HG02623 (cell line): ENCODE measurements at regions not wholly inside any gene's neighbourhood (a gene's known extent, or its start where the extent isn't known, plus 50 kb on each side); places are given as distances from the start of the nearest gene placed in this dataset.

Source experiments
- ATAC-seq: cut with Tn5 transposase; IDR thresholded peaks from one replicate; pipeline ENCODE4 v1.9.1; 2021; ENCODE audit warnings: moderate library complexity; ENCODE audit not compliant: unreplicated experiment

- no peak for ATAC-seq
These were observed 317.1 kb upstream of the CWC22 start for GRCh38 chr2:180324182-180324581.

DNA sequence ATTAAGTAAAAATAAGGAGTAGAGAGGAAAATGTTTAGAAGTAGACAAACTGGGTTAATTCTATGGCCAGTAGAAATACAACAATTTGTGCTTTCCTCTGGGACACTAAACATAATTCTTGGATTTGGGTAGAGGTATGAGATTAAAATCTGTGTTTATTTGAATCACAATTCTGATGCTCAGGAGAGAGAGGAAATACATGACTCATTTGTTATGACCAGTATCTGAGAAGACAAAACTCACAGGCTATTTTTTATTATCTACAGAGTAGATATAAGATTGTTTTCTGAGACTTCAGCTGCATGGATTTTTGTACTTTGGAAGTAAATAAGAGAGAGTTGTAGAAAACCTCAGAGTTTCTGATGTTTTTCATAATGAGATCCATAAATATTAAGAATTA is 315.7 kb upstream of the CWC22 start:
- no peak for ATAC-seq

DNA sequence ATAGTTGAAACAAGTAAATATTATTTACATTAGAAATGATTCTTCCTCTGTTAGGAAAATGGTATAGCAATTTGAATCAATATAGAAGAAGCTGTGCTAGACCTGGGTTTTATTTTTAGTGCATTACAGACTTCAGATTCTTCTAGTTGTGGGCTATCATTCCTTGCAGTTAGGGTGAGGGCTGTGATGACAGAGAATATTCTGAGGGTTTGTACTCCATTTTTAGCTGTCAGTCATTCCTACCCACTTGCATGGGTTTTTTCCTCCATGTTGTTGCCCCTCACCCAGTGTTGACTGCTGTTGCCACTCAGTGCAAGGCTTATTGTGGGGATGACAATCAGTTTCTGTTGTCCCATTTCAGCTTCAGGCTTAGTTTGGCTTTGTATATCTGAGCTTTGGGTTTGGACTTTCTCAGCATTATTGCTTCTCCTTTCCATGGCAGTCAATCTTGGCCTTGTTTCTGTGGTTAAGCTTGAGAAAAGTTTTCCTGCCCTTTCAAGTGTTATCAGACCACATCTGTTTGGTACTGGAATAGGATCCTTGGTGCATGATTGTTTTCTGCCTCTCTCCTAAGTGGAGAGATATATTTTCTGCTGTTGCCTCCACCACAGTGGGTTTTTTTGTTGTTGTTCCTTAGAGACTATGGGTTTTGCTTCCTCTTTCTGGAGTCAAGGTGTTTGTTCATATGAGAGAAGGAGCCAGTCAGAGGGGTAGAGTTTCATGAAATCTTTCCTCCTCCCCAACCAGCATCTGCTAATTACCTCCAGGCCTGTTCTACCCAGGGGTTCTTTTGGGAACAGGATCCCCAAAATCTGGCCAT is 312.7 kb upstream of the CWC22 start:
- peak; percentile 91 for ATAC-seq

GRCh38 chr2:180314086-180314485 is 307.0 kb upstream of the CWC22 start:
- no peak for ATAC-seq

GRCh38 chr2:180312542-180312941 is 305.4 kb upstream of the CWC22 start:
- no peak for ATAC-seq

DNA sequence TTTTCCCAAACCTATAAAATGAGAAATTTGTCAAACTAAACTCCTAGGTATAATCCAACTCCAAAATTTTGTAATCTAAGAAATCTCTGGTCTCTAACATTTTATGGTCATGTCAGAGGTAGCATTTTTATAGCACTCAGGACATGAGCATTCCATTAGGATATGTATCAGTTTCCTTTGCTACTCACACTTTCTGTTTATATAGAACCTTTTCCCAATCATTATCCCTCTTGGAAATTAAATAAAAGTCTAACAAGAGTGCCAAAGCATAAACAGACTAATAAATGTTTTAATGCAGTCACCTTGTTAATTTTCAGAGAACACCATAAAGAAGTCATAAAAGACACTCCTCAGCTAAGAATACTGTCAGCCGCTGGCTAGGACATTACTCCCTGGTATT is 300.0 kb upstream of the CWC22 start:
- ATAC-seq: no peak

GRCh38 chr2:180306346-180306745 is 299.2 kb upstream of the CWC22 start:
- no peak for ATAC-seq

DNA sequence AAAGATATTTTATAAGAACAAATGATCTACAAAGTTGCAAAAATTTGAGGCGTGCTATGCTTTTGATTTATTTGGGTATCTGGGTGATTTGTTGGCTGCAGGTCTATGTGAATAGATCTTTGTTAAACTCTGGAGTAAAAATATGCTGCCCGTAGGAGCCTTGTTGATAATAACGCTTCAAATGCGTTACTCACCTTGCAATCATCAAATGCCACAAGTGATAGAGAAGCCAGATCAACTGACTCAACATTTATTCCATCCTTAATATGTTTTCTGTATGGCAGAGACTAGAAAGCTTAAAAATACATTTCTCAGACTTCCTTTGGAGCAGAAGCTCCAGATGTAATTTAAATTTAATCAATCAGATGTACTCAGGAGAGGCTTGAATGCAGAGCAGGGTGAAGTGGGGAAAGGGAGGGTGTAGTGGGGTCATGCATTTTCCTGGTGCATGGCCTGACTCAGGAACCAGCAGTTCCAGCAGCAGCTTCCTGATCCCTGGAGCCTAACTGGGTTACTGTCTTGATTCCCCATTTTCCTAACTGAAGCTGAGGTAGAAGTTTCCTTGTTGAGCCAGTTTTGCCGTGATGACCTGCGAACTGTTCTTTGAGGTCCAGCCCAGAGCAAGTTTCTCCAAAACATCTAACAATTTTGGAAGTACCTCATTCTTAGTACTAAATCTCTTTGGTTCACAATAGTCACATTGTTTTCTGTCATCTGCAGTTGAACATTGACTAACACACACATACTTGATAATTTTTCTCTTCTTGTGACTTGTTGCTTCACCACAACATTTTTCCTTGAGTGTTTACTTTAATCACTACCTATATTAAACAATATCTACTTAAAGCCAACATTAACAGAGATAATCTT is 284.7 kb upstream of the CWC22 start:
- no peak for ATAC-seq

- no peak for ATAC-seq
These were observed 284.0 kb upstream of the CWC22 start for GRCh38 chr2:180291060-180291459.

- ATAC-seq: no peak
These were observed 282.5 kb upstream of the CWC22 start for GRCh38 chr2:180289627-180290026.

DNA sequence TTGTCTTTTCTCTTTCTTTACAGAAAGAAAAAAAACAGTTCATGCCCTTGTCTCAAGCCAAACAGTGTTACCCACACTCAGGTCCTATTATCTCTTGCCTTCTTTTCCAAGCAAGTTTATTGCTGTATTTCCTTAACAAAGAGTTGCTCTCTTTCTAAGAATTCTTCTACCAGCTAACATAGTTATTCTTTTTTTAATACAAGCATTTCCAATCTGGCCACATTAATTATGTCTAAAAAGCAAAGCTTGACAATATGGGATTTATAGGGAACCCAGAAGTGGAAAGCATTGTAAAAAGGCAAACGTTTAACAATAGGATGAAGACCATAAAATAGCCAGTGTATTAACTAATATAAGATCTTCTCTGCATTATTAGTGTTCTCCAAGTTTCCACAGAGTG is 272.5 kb upstream of the CWC22 start:
- no peak for ATAC-seq

DNA sequence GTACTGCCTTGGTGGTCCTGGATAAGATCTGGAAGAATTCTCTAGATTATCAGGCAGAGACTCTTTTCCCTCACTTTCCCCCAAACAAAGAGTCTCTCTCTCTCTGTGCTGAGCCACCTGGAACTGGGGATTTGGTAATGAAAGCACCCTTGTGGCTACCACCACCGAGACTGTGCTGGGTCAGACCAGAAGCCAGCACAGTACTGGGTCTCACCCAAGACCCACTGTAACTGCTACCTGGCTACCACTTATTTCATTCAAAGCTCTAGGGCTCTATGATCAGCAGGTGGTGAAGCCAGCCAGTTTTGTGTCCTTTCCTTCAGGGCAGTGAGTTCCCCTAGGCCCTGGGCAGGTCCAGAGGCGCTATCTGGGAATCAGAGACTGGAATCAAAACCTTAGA is 269.6 kb upstream of the CWC22 start:
- ATAC-seq: no peak

DNA sequence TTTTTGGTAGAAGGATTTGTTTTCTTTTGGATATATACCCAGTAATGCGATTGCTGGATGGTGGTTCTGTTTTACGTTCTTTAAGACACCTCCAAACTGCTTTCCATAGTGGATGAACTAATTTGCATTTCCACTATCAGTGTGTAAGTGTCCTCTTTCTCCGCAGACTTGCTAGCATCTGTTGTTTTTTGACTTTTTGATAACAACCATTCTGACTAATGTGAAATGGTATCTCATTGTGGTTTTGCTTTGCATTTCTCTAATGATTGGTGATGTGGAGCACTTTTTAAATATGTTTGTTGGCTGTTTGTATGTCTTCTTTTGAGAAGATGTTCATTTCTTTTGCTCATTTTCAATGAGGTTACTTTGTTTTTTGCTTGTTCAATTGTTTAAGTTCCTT is 260.9 kb upstream of the CWC22 start:
- ATAC-seq: no peak

- no peak for ATAC-seq
These were observed 254.9 kb upstream of the CWC22 start for GRCh38 chr2:180261976-180262375.

DNA sequence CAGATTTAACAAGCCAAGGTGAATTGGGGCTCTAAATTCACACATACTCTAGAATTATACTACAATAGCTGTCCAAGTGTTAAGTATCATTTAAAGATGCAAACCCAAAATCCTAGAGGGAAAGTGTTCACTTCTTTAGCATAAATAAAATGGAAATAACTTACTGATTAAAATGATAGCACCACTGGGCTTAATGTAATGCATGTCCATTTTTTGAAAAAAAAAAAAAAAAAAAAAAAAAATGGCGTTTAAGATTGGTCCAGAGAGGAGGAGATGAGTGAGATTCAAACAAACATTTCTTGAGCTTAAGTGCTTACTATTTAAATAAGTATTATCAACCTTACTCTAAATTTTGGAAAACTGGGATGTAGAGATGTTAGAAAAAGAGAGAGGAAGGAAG is 251.5 kb upstream of the CWC22 start:
- no peak for ATAC-seq

- ATAC-seq: no peak
These were observed 251.0 kb upstream of the CWC22 start for GRCh38 chr2:180258041-180258537.

DNA sequence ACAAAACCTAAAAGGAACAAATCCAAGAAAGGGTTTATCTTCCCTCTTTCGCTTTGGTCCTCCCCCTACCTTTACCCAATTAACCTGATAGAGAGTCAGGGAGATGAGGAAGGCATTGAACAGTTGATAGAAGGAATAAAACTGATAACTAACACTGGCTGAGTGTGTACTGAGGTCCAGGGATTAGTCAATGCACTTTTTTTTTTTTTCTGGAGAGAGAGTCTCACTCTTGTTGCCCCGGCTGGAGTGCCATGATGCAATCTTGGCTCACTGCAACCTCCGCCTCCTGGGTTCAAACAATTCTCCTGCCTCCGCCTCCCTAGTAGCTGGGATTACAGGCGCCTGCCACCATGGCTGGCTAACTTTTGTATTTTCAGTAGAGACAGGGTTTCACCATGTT is 250.2 kb upstream of the CWC22 start:
- no peak for ATAC-seq

GRCh38 chr2:180255981-180256380 is 248.9 kb upstream of the CWC22 start:
- ATAC-seq: no peak

- ATAC-seq: no peak
These were observed 247.8 kb upstream of the CWC22 start for GRCh38 chr2:180254872-180255271.

DNA sequence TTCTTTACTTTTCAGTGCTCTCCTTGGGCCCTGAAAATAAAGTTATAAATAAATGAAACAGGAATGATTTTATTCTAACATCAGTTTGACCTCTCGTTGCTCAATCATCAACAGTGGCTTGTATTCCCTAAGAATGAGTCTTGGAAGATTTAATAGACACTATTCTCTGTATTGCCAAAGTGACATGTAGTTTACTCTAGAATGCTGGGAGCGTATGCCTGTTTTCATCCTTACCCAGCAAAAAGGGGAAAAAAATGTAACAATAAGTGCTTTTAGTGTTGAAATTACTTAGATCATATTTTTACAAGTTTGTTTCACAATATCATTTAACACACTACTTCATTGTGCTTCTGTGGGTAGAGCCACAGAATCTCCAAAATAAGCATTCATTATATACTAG is 240.6 kb upstream of the CWC22 start:
- no peak for ATAC-seq

DNA sequence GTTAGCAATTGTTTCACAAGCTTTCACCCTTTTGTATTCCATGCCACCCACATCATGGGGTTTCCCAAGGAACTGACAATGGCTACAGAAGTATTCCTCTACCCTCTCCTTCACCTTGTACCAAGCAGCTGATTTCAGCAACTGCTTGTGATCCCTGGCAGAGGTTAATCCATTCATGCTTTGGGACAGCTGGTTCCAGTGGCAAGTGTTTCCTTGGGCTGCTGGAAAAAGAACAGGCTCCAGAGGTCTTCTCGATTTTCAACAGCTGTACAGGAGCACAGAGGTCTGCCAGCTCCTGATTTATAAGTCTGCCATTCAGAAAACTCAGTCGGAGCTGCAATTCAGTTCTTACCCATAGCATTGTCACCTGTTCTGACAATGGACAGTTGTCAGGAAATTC is 239.2 kb upstream of the CWC22 start:
- ATAC-seq: no peak

DNA sequence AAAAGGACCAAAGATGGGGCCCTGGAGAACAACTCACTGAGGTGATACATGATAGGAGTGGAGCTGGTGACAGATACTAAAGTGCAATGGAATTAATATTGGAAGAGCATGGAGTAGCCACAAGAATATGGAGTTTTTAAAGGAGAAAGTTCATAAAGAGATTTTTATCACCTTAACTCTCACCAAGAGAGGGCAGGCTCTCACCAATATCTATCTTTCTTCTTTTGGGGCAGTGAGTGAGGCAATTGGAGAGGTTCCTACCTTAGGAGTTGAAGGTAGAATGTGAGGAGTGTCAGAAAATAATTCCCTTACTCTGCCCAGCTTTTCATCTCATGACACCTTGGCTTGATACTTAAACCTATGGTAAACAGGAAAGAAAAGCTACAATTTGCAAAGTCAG is 233.7 kb upstream of the CWC22 start:
- no peak for ATAC-seq
